Parathyroid adenoma (tissue), 2 donors: ENCODE measurements at regions not wholly inside any gene's neighbourhood (a gene's known extent, or its start where the extent isn't known, plus 50 kb on each side); places are given as distances from the start of the nearest gene placed in this dataset.
"Not testable (repeated sequence)": the region's sequence is repeated elsewhere in the genome, so short reads cannot be mapped to it uniquely, and the experiment has no call there.

ENCODE experiments used
- H2AFZ ChIP-seq: fragments of 300-600 bp; sonication (generic); one replicate; pipeline ENCODE4 v1.7.0; 2017; ENCODE audit warnings: antibody characterized with exemption, mild to moderate bottlenecking
- H3K27ac ChIP-seq: fragments of 300-600 bp; sonication (generic); one replicate; pipeline ENCODE4 v1.7.0; 2017
- H3K27me3 ChIP-seq: fragments of 300-600 bp; sonication (generic); one replicate; pipeline ENCODE4 v1.7.0; 2017; ENCODE audit warnings: low read length; ENCODE audit not compliant: control insufficient read depth, insufficient read depth
- H3K36me3 ChIP-seq: fragments of 300-600 bp; sonication (generic); one replicate; pipeline ENCODE4 v1.7.0; 2017; ENCODE audit warnings: low read length; ENCODE audit not compliant: control insufficient read depth, insufficient read depth
- H3K4me1 ChIP-seq: fragments of 300-600 bp; sonication (generic); one replicate; pipeline ENCODE4 v1.7.0; 2017; ENCODE audit warnings: control low read depth
- H3K4me2 ChIP-seq: fragments of 300-600 bp; sonication (generic); one replicate; pipeline ENCODE4 v1.7.0; 2017; ENCODE audit warnings: low read length
- H3K4me3 ChIP-seq: fragments of 300-600 bp; sonication (generic); one replicate; pipeline ENCODE4 v1.7.0; 2017; ENCODE audit warnings: low read depth, low read length
- H3K79me2 ChIP-seq: fragments of 300-600 bp; sonication (generic); one replicate; pipeline ENCODE4 v1.7.0; 2017; ENCODE audit warnings: control low read depth
- H3K9ac ChIP-seq: fragments of 300-600 bp; sonication (generic); one replicate; pipeline ENCODE4 v1.7.0; 2017; ENCODE audit warnings: mild to moderate bottlenecking
- H3K9me3 ChIP-seq: fragments of 300-600 bp; sonication (generic); one replicate; pipeline ENCODE4 v1.7.0; 2017; ENCODE audit warnings: low read length; ENCODE audit not compliant: control insufficient read depth
- CTCF ChIP-seq: fragments of 300-600 bp; sonication (generic); IDR thresholded peaks from one replicate; pipeline ENCODE4 v1.7.0; 2017; ENCODE audit warnings: antibody characterized with exemption, mild to moderate bottlenecking
- donor health status: primary hyperparathyroidism.

GRCh38 chr17:11151818-11152425 is 89.1 kb upstream of the SHISA6 start:
- no peak for TF ChIP-seq CTCF
- H3K27ac ChIP-seq, result no peak overlapping the region
- H3K9ac ChIP-seq, result no peak overlapping the region
- H3K4me1 ChIP-seq, result no peaks in the 10 kb centered on the region
- H3K79me2 ChIP-seq, result no peaks in the 10 kb centered on the region
- H3K9me3 ChIP-seq, result no peaks in the 10 kb centered on the region
- no peak overlapping the region for H3K4me3 ChIP-seq
- no peak overlapping the region for H3K4me2 ChIP-seq
- H3K27me3 ChIP-seq, result no peaks in the 10 kb centered on the region
- H2AFZ ChIP-seq, result no peak overlapping the region
- no peaks in the 10 kb centered on the region for H3K36me3 ChIP-seq

- not testable (repeated sequence) for H3K9ac ChIP-seq, H2AFZ ChIP-seq, H3K4me2 ChIP-seq, H3K4me1 ChIP-seq, H3K27ac ChIP-seq, H3K27me3 ChIP-seq, H3K9me3 ChIP-seq, H3K36me3 ChIP-seq, H3K79me2 ChIP-seq, H3K4me3 ChIP-seq
These were observed 90.0 kb upstream of the SHISA6 start for GRCh38 chr17:11150906-11151511.

GRCh38 chr17:11144358-11145233 is 96.4 kb upstream of the SHISA6 start:
- Histone ChIP-seq H3K27ac (no peak overlapping the region), H3K4me3 (no peak overlapping the region), H3K4me1 (no peaks in the 10 kb centered on the region), H3K9me3 (no peaks in the 10 kb centered on the region), H2AFZ (peak overlapping the region; percentile 23), H3K4me2 (no peak overlapping the region), H3K36me3 (no peaks in the 10 kb centered on the region), H3K27me3 (no peaks in the 10 kb centered on the region), H3K79me2 (no peaks in the 10 kb centered on the region), H3K9ac (no peak overlapping the region)
- TF ChIP-seq CTCF, result peak; percentile 67

GRCh38 chr17:11142231-11142630 is 98.8 kb upstream of the SHISA6 start:
- H3K79me2 ChIP-seq, result no peaks in the 10 kb centered on the region
- no peaks in the 10 kb centered on the region for H3K36me3 ChIP-seq
- H3K4me1 ChIP-seq, result no peaks in the 10 kb centered on the region
- H3K4me3 ChIP-seq, result no peak overlapping the region
- H3K27ac ChIP-seq, result no peak overlapping the region
- H3K9me3 ChIP-seq, result no peaks in the 10 kb centered on the region
- TF ChIP-seq CTCF, result no peak
- H3K4me2 ChIP-seq, result no peak overlapping the region
- H3K27me3 ChIP-seq, result no peaks in the 10 kb centered on the region
- no peak overlapping the region for H3K9ac ChIP-seq
- H2AFZ ChIP-seq, result no peak overlapping the region

- no peak for TF ChIP-seq CTCF
- H3K9me3 ChIP-seq, result no peaks in the 10 kb centered on the region
- H3K9ac ChIP-seq, result no peak overlapping the region
- H3K4me3 ChIP-seq, result no peak overlapping the region
- H3K36me3 ChIP-seq, result no peaks in the 10 kb centered on the region
- H3K27me3 ChIP-seq, result no peaks in the 10 kb centered on the region
- no peak overlapping the region for H3K4me2 ChIP-seq
- no peaks in the 10 kb centered on the region for H3K79me2 ChIP-seq
- no peaks in the 10 kb centered on the region for H3K4me1 ChIP-seq
- H3K27ac ChIP-seq, result no peak overlapping the region
- H2AFZ ChIP-seq, result no peak overlapping the region
These were observed 100.5 kb upstream of the SHISA6 start for GRCh38 chr17:11140501-11140900.
